ENCODE measurements at regions not wholly inside any gene's neighbourhood (a gene's known extent, or its start where the extent isn't known, plus 50 kb on each side); places are given as distances from the start of the nearest gene placed in this dataset.

- Histone ChIP-seq H3K27ac (ENCODE audit: low read depth, low read length) (no peak overlapping the region), H3K27me3 (ENCODE audit: control insufficient read depth in 1 of 2, insufficient read depth in 2 of 2, low read length in 2 of 2) (no peaks in the 10 kb centered on the region), H3K4me3 (ENCODE audit: low read depth in 1 of 2, low read length in 2 of 2) (no peak overlapping the region), H3K9me3 (ENCODE audit: low read length) (no peaks in the 10 kb centered on the region), H3K9ac (ENCODE audit: low read length) (no peak overlapping the region), H3K36me3 (ENCODE audit: insufficient read depth, low read length) (no peaks in the 10 kb centered on the region), H3K4me1 (ENCODE audit: insufficient read depth, low read length) (no peaks in the 10 kb centered on the region)
Observed at GRCh38 chr2:16042201-16042700, 101.9 kb downstream of the MYCN start.

GRCh38 chr2:16040271-16041010 lies 100.1 kb downstream of the MYCN start:
- H3K9ac ChIP-seq (ENCODE audit: low read length) = no peak overlapping the region
- H3K27ac ChIP-seq (ENCODE audit: low read depth, low read length) = no peak overlapping the region
- H3K27me3 ChIP-seq (ENCODE audit: control insufficient read depth in 1 of 2, insufficient read depth in 2 of 2, low read length in 2 of 2) = no peaks in the 10 kb centered on the region
- H3K9me3 ChIP-seq (ENCODE audit: low read length) = no peaks in the 10 kb centered on the region
- no peaks in the 10 kb centered on the region for H3K36me3 ChIP-seq (ENCODE audit: insufficient read depth, low read length)
- H3K4me1 ChIP-seq (ENCODE audit: insufficient read depth, low read length) = no peaks in the 10 kb centered on the region
- H3K4me3 ChIP-seq (ENCODE audit: low read depth in 1 of 2, low read length in 2 of 2) = no peak overlapping the region

- Histone ChIP-seq H3K36me3 (ENCODE audit: insufficient read depth, low read length) (no peaks in the 10 kb centered on the region), H3K27ac (ENCODE audit: low read depth, low read length) (no peak overlapping the region), H3K27me3 (ENCODE audit: control insufficient read depth in 1 of 2, insufficient read depth in 2 of 2, low read length in 2 of 2) (no peaks in the 10 kb centered on the region), H3K9me3 (ENCODE audit: low read length) (no peaks in the 10 kb centered on the region), H3K4me3 (ENCODE audit: low read depth in 1 of 2, low read length in 2 of 2) (no peak overlapping the region), H3K9ac (ENCODE audit: low read length) (no peak overlapping the region), H3K4me1 (ENCODE audit: insufficient read depth, low read length) (no peaks in the 10 kb centered on the region)
Observed at GRCh38 chr2:16039823-16040222, 99.5 kb downstream of the MYCN start.

GRCh38 chr2:16039055-16039454 lies 98.7 kb downstream of the MYCN start:
- H3K9ac ChIP-seq (ENCODE audit: low read length) = no peak overlapping the region
- H3K27me3 ChIP-seq (ENCODE audit: control insufficient read depth in 1 of 2, insufficient read depth in 2 of 2, low read length in 2 of 2) = no peaks in the 10 kb centered on the region
- no peaks in the 10 kb centered on the region for H3K9me3 ChIP-seq (ENCODE audit: low read length)
- H3K4me1 ChIP-seq (ENCODE audit: insufficient read depth, low read length) = no peaks in the 10 kb centered on the region
- H3K36me3 ChIP-seq (ENCODE audit: insufficient read depth, low read length) = no peaks in the 10 kb centered on the region
- no peak overlapping the region for H3K4me3 ChIP-seq (ENCODE audit: low read depth in 1 of 2, low read length in 2 of 2)
- no peak overlapping the region for H3K27ac ChIP-seq (ENCODE audit: low read depth, low read length)

GRCh38 chr2:16038621-16039020 lies 98.3 kb downstream of the MYCN start:
- H3K4me1 ChIP-seq (ENCODE audit: insufficient read depth, low read length) = no peaks in the 10 kb centered on the region
- no peaks in the 10 kb centered on the region for H3K36me3 ChIP-seq (ENCODE audit: insufficient read depth, low read length)
- no peak overlapping the region for H3K9ac ChIP-seq (ENCODE audit: low read length)
- no peaks in the 10 kb centered on the region for H3K27me3 ChIP-seq (ENCODE audit: control insufficient read depth in 1 of 2, insufficient read depth in 2 of 2, low read length in 2 of 2)
- H3K27ac ChIP-seq (ENCODE audit: low read depth, low read length) = no peak overlapping the region
- H3K9me3 ChIP-seq (ENCODE audit: low read length) = no peaks in the 10 kb centered on the region
- no peak overlapping the region for H3K4me3 ChIP-seq (ENCODE audit: low read depth in 1 of 2, low read length in 2 of 2)

GRCh38 chr2:16037808-16038457 lies 97.6 kb downstream of the MYCN start:
- no peak overlapping the region for H3K4me3 ChIP-seq (ENCODE audit: low read depth in 1 of 2, low read length in 2 of 2)
- H3K4me1 ChIP-seq (ENCODE audit: insufficient read depth, low read length) = no peaks in the 10 kb centered on the region
- no peak overlapping the region for H3K27ac ChIP-seq (ENCODE audit: low read depth, low read length)
- no peaks in the 10 kb centered on the region for H3K27me3 ChIP-seq (ENCODE audit: control insufficient read depth in 1 of 2, insufficient read depth in 2 of 2, low read length in 2 of 2)
- no peaks in the 10 kb centered on the region for H3K9me3 ChIP-seq (ENCODE audit: low read length)
- no peaks in the 10 kb centered on the region for H3K36me3 ChIP-seq (ENCODE audit: insufficient read depth, low read length)
- H3K9ac ChIP-seq (ENCODE audit: low read length) = no peak overlapping the region

- Histone ChIP-seq H3K4me1 (ENCODE audit: insufficient read depth, low read length) (no peaks in the 10 kb centered on the region), H3K9ac (ENCODE audit: low read length) (no peak overlapping the region), H3K27me3 (ENCODE audit: control insufficient read depth in 1 of 2, insufficient read depth in 2 of 2, low read length in 2 of 2) (no peaks in the 10 kb centered on the region), H3K9me3 (ENCODE audit: low read length) (no peaks in the 10 kb centered on the region), H3K36me3 (ENCODE audit: insufficient read depth, low read length) (no peaks in the 10 kb centered on the region), H3K4me3 (ENCODE audit: low read depth in 1 of 2, low read length in 2 of 2) (no peak overlapping the region), H3K27ac (ENCODE audit: low read depth, low read length) (no peak overlapping the region)
Observed at GRCh38 chr2:16036951-16037350, 96.6 kb downstream of the MYCN start.

- H3K9me3 ChIP-seq (ENCODE audit: low read length) = no peaks in the 10 kb centered on the region
- no peaks in the 10 kb centered on the region for H3K27me3 ChIP-seq (ENCODE audit: control insufficient read depth in 1 of 2, insufficient read depth in 2 of 2, low read length in 2 of 2)
- no peak overlapping the region for H3K4me3 ChIP-seq (ENCODE audit: low read depth in 1 of 2, low read length in 2 of 2)
- no peaks in the 10 kb centered on the region for H3K36me3 ChIP-seq (ENCODE audit: insufficient read depth, low read length)
- H3K4me1 ChIP-seq (ENCODE audit: insufficient read depth, low read length) = no peaks in the 10 kb centered on the region
- no peak overlapping the region for H3K9ac ChIP-seq (ENCODE audit: low read length)
- H3K27ac ChIP-seq (ENCODE audit: low read depth, low read length) = no peak overlapping the region
Observed at GRCh38 chr2:16035747-16036745, 95.7 kb downstream of the MYCN start.

GRCh38 chr2:16034975-16035746 lies 94.8 kb downstream of the MYCN start:
- Histone ChIP-seq H3K4me1 (ENCODE audit: insufficient read depth, low read length) (no peaks in the 10 kb centered on the region), H3K4me3 (ENCODE audit: low read depth in 1 of 2, low read length in 2 of 2) (no peak overlapping the region), H3K27ac (ENCODE audit: low read depth, low read length) (no peak overlapping the region), H3K9ac (ENCODE audit: low read length) (no peak overlapping the region), H3K27me3 (ENCODE audit: control insufficient read depth in 1 of 2, insufficient read depth in 2 of 2, low read length in 2 of 2) (no peaks in the 10 kb centered on the region), H3K36me3 (ENCODE audit: insufficient read depth, low read length) (no peaks in the 10 kb centered on the region), H3K9me3 (ENCODE audit: low read length) (no peaks in the 10 kb centered on the region)

- Histone ChIP-seq H3K27ac (ENCODE audit: low read depth, low read length) (no peak overlapping the region), H3K9me3 (ENCODE audit: low read length) (no peaks in the 10 kb centered on the region), H3K27me3 (ENCODE audit: control insufficient read depth in 1 of 2, insufficient read depth in 2 of 2, low read length in 2 of 2) (no peaks in the 10 kb centered on the region), H3K4me1 (ENCODE audit: insufficient read depth, low read length) (no peaks in the 10 kb centered on the region), H3K36me3 (ENCODE audit: insufficient read depth, low read length) (no peaks in the 10 kb centered on the region), H3K4me3 (ENCODE audit: low read depth in 1 of 2, low read length in 2 of 2) (no peak overlapping the region), H3K9ac (ENCODE audit: low read length) (no peak overlapping the region)
Observed at GRCh38 chr2:16034151-16034974, 94.0 kb downstream of the MYCN start.
